ENCODE measurements at regions not wholly inside any gene's neighbourhood (a gene's known extent, or its start where the extent isn't known, plus 50 kb on each side); places are given as distances from the start of the nearest gene placed in this dataset.

DNA sequence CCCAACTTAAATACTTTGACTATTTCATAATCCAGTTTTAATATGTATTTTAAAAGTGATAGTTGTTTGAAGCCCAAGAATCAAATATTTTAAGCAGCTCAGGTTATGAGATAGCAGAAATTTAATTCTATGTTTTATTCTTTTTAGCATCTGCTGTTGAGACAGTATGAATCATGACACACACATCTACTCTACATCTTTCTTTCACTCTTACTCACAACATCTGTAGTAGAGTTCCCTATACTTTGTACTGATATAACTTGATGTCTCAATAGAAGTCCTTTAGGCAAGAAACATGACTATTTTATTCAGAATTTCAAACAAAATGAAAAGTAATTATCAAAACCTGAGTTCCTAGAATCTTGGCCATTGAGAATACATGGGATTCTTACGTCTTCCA is 187.9 kb upstream of the GNPDA2 start:
- no peak for DNase-seq

DNA sequence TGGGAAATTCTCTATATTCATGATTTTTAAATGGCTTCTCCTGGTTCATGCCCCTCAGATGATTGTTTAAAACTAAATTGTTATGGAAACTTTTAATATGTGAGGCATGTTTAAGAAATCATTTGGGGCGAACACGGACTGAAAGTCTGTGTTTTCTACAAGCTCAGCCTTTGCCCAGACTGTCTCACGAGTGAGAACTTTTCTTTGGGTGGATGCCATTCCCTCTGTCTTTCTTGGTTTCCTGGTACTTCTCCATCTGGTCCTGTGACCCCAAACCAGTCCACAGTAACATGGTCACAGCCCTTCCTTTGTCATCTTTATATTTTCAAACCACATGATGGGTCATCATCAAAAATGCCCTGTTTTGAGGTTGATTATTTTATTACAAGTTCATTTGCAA is 186.6 kb upstream of the GNPDA2 start:
- no peak for DNase-seq

DNA sequence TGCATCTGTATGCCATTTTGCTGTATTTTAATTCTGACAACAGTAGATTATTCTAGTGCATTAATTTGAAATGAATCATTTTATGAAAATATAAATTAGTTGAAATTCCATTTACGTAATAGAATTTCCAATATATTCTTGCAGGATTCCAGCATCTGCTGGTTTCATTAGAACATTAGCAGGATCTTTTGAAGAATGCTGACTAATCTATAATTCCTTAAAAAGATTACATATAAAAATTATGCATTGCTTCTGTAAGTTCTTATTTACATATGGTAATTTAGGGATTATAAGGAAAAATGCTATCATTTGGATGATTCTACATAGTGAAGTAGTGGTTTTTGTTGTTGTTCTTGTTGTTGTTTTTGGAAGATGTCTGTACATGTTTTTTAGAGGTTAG is 182.2 kb upstream of the GNPDA2 start:
- no peak for DNase-seq

DNA sequence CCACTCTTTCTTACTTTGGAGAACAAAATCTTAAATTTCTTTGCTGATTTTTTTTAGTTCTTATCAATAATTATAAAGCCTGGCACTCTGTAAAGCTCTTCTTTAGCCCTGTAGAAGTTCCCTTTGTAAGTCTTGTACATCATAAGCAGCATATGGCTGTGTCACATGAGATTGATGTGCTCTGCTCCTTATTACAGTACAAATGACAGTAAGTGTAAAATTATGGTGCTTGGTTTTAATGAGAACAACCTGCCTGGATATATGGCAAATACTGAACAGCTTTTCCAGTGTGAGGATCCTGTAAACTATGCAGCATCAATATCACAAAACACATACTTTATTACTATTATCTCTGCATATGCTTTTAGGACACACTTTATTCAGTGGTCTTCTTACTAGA is 145.9 kb upstream of the GNPDA2 start:
- DNase-seq = no peak

DNA sequence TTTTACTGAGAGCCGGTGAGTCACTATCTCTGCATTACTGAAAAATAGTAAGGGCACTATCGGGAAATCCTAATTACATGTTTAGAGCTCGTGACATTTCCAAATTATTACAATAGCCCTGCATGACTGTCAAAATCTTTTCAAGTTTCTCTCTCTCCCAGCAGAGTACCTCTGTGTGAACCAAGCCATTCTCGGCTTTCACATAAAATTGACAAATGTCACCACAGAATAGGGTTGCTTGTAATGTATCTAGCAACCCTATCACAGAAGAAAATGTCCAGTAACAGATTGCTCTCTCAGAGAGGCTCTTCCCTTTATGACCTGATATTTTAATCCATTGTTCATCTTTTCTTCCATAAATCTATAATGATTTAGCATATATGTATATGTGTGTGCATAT is 144.8 kb upstream of the GNPDA2 start:
- DNase-seq = no peak

DNA sequence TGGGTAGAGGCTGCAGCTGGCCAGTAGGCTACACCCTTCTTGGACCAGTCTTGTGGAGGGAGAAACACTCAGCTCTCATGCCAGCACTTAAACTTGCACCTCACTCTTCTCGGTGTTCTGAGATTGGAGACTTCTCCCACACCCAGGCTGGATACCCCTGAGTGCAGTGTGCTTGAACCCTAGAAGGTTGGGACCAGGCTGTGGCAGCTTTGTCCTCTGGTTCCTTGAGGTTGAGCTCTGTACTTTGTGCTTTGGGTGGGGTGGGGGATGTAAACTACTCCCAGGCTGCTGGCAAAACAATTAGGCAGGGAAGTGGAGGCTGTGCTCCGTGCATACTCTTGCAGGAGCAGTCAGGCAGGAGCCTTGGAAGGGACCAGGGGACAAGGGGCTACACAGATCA is 143.6 kb upstream of the GNPDA2 start:
- DNase-seq = no peak

DNA sequence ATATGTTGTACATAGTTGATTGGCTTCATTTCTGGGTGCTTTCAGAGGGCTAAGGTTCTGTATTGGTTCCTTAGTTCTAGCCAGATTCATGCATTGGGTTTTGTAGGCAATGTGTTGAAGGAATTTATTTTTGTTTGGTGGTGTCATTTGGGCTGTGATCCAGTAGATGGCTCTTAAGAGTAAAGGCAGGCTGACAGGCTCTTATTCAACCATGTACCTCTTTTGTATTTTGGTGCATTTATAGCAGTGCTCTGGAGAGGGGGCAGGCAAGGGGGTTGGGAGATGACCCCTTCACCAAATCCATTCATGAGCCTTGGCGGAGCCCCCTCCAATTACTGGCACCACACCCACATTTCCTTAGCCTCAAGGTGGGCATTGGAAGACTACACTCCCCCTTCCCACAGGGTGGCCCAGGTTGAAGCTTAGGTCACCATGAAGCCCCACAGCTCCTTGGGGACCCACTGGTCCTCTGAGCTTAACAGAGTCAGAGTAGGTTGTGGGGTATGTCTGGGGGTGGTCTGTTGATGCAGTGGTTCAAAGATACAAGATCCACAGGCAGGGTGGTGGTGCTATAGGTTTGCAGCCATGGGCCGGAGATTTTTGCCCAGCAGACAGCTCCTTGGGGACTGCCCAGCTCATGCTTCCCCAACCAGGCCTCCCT is 143.0 kb upstream of the GNPDA2 start:
- no peak for DNase-seq

DNA sequence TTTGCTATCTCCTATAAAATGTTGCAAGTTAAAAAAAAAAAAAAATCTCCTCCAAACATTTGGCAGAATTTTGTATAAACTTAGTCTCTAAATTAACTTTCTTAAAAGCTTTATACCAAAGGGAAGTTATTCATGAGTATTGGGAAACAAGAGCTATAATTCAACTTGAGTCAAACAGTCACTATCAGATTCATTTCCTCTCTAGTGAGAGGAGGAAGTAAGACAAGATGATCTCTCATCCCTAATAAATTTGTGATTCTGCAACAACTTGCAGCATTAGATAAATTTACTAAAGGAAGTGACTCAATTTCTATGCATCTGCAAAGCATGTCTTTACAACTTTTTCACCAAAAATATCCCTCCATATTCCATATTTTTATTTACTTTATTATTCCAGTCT is 135.4 kb upstream of the GNPDA2 start:
- no peak for DNase-seq

DNA sequence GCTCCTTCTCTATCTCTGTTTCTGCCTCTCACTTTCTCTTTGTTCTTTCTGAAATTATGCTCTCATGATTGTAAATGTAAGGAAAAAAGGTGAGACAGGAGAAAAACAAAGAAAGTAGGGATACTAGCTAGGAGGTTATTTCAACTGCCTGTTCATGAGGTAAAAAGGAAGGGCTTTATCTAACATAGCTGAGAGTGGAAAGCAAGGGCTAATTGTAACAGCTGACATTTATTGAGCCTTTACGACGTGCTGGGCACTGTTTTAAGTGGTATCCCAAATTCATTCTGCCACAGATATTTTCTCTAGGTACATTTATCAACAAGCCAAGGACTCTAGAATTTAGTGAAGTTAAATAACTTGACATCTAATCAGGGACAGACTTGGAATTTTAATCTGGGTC is 133.1 kb upstream of the GNPDA2 start:
- no peak for DNase-seq

DNA sequence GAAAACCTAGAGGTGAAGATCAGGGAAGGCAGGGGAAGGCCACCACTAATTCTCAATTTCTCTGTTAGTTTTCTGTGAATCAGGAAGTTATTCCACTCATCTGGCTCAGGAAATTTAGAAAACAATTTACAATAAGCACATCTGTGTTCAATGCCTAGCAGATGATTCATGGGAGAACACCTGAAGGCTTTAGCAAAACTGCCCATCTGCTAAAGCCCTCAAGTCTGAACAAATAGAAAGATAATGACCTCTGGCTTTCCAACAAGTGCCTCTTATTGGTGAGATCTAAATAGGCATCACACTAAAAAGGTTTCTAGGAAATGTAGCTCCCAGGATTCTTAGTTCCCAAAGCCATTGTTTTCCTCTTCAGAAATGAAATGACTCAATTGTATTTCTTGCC is 122.1 kb upstream of the GNPDA2 start:
- no peak for DNase-seq

DNA sequence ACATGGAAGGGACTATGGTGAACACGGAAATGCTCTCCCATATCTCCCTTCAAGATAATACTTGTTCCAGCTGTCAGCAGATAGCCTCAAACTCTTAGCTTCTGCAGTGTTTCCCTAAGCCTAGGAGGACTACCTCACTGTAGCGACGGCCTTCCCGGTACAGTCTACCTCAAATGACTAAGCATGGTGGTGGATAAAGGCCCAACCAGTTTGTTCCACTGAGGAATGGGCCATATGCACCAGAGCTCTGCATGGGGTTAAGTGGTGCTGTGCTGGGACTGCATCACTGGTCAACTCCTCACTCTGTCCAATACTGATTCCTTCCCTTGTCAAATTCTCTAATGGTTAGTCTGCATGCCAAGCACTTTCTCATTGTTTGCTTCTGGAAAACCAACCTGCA is 119.6 kb upstream of the GNPDA2 start:
- no peak for DNase-seq

DNA sequence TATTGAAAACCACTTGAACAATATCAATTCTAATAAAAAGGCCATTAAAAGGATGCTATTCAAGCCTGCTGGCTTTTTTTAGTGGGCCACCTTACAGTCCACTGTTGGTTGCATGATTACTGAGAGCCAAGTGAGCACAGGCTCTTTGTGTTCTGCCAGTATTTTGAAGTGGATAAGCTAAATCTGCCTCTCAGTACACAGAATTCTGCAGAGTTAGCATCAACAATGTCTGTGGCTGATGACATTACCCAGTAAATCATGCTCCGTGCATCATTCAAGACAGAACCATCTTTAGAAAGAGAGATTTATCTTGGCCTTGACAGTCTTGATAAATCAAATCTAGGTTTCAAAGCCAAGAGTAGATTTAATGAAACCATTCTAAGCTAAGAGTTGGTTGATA is 119.0 kb upstream of the GNPDA2 start:
- no peak for DNase-seq

DNA sequence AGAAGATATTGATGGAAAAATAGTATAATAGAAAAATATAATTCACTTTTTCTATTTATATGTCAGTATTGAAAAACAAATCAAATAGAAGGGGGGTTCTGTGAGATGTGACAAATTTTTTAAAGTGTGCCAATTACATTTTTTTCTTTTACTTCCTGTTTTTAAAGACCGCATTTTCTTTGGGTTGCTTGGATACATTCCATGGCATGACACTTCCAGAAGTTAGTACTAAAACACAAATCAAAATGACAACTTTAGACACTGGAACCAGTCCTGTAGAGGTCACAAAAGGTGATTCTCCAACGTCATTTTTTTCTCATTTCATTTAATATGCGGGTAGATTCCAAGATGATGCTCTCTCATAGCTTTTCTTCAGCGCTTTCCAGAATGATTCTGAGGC is 116.2 kb upstream of the GNPDA2 start:
- DNase-seq = no peak

DNA sequence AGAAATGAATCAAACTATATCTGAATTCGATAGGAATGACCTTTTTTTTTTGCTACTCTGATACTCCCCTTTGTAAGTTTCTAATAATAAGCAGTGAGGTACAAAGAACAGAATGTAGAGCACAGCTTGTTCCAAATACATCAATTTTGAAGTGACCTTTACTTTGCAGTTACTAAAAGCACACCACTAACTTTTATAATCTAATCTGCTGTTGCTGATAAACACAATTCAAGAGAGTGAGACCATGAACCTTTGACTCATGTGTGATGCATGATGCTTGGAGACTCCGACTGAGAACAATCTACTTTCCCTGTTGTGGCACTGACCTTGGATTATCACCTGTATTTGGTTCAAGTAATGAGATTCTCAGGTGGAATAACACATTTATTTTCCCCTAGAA is 91.6 kb upstream of the GNPDA2 start:
- DNase-seq = no peak

DNA sequence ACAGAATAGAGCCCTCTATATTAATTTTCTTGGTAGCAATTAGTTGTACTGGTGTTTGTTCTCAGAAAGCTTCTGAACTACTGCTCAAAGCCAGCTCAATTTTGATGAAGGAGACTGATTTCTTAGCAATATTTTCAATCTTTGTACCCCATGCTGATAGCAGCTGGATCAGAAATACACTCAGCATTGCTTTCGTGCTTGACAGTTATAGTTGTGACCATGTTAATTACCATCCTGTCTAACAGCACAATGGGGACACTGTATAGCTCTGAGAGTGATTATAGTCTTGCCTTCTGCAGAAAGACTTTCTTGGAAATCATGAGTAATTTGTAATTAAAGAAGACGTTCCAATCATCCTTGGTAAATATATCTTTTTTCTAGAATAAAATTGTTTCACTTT is 79.7 kb upstream of the GNPDA2 start:
- DNase-seq = no peak

DNA sequence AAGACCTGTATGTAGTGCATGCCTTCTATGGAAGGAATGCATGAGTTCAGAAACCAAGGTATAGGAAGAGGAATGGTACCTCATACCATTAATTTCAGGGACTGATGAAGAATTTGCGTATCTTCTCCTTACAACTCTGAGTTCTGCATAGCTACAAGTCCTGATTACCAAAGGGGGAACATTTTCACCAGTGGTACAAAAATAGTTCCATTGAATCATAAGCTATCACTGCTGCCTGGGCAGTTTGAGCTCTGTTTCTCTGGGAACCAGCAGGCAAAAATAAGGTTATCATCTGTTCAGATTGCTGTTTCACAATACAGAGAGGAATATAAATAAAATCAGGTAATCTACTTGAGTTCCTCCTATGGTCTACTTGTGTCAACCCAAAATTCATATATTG is 77.9 kb upstream of the GNPDA2 start:
- DNase-seq = no peak

DNA sequence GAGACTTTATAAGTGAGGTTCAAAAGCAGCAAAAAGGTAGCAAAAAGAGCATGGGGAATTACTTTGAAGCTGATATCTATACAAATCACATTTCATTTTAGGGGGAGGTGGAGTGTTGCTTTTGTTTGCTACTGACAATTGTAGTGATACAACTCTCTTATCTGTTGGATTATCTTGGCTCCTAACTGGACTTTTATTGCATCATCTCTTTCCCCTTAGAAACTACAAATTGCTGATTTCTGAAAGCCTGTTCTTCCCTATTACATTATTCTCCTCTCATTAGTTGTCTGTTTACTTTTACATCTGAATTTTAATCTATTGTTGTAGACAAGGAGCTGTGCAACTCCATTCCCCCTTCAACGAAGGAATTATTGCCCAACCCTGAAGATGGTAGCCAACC is 75.0 kb upstream of the GNPDA2 start:
- no peak for DNase-seq

DNA sequence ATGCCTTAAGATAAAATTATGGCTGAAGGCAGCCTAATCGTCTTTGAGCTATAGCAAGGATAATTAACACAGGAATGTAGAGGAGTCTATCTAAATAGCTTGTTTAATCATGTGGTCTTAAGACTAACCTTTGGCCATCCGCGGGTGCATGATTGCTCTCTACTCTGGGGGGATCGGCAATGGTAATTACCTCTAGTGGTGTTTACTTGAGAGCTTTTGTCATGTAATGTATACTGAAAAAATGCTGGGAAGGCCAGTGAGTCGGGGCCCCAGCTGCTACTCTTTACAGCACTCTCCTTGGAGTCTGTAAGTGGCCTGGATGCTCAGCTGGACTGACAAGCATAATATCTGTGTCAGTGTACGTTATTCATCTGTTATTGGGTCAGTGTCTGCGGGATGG is 65.5 kb upstream of the GNPDA2 start:
- DNase-seq = no peak

DNA sequence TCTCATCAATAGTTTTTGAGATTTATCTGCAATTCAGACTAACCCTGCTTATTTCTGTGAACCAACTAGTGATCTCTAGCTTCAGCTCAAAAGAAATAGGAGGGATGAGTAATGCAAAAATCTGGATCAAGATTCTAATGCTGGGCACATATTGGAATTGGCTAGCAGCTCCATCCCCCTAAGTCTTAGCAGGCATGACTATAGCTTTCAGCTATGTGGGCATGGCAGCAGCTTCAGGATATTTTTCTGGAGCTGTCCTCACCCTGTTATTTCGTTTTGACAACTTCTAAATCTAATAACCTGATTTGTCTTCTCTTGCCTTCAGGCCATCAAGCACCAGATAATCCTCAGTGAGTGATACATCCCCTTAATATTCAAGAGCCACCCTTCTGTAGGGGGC is 50.8 kb upstream of the GNPDA2 start:
- DNase-seq = no peak
